NCI-H1694 treated with DMSO at 0.1 percent for 48 hours (cell line): ENCODE measurements at regions not wholly inside any gene's neighbourhood (a gene's known extent, or its start where the extent isn't known, plus 50 kb on each side); places are given as distances from the start of the nearest gene placed in this dataset.

Experiments used
- DNase-seq: peaks from one replicate; lab custom pipeline; 2025; lab: John Stamatoyannopoulos, UW

GRCh38 chr2:117074756-117075155 lies 739.7 kb upstream of the DDX18 start:
- no peak for DNase-seq

- no peak for DNase-seq
Measured at GRCh38 chr2:117085256-117085655, 729.2 kb upstream of the DDX18 start.

GRCh38 chr2:117085737-117086136 lies 728.8 kb upstream of the DDX18 start:
- DNase-seq = no peak

GRCh38 chr2:117086174-117086942 lies 728.1 kb upstream of the DDX18 start:
- DNase-seq = no peak

GRCh38 chr2:117086943-117087250 lies 727.6 kb upstream of the DDX18 start:
- DNase-seq = no peak

- no peak for DNase-seq
Measured at GRCh38 chr2:117087535-117088291, 726.8 kb upstream of the DDX18 start.

GRCh38 chr2:117091041-117091837 lies 723.3 kb upstream of the DDX18 start:
- no peak for DNase-seq

GRCh38 chr2:117101613-117102012 lies 712.9 kb upstream of the DDX18 start:
- DNase-seq = no peak

GRCh38 chr2:117108741-117109267 lies 705.7 kb upstream of the DDX18 start:
- no peak for DNase-seq

GRCh38 chr2:117118994-117119393 lies 695.5 kb upstream of the DDX18 start:
- no peak for DNase-seq

GRCh38 chr2:117123362-117123761 lies 691.1 kb upstream of the DDX18 start:
- DNase-seq = no peak

- DNase-seq = no peak
Measured at GRCh38 chr2:117126656-117127055, 687.8 kb upstream of the DDX18 start.

GRCh38 chr2:117127680-117128079 lies 686.8 kb upstream of the DDX18 start:
- DNase-seq = no peak

- DNase-seq = no peak
Measured at GRCh38 chr2:117128461-117128860, 686.0 kb upstream of the DDX18 start.

GRCh38 chr2:117137371-117137770 lies 677.1 kb upstream of the DDX18 start:
- no peak for DNase-seq

- DNase-seq = no peak
Measured at GRCh38 chr2:117169036-117169765, 645.3 kb upstream of the DDX18 start.

GRCh38 chr2:117170897-117171296 lies 643.6 kb upstream of the DDX18 start:
- no peak for DNase-seq

GRCh38 chr2:117179405-117179804 lies 635.1 kb upstream of the DDX18 start:
- no peak for DNase-seq

GRCh38 chr2:117190856-117191559 lies 623.5 kb upstream of the DDX18 start:
- no peak for DNase-seq

GRCh38 chr2:117195381-117195780 lies 619.1 kb upstream of the DDX18 start:
- no peak for DNase-seq

- DNase-seq = no peak
Measured at GRCh38 chr2:117199511-117199910, 615.0 kb upstream of the DDX18 start.
